ENCODE measurements at regions not wholly inside any gene's neighbourhood (a gene's known extent, or its start where the extent isn't known, plus 50 kb on each side); places are given as distances from the start of the nearest gene placed in this dataset.
A peak's percentile ranks its signal among the peaks of the same experiment; 100 is the strongest.

DNA sequence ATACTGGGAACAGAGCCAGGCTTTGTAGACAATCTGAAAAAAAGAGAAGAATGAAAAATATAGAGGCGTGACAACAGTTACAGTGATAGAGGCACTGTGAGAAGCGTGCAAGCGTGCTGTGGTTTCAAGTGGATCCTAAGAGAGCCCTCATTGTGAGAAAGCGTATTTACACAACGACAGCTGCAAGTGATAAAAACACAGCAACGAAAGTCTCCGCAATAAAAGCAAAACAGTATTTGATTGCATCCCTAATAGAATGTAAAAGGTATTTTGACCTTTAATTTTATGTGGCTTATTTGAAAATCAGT lies 642.7 kb upstream of the ARGLU1 start:
- intact Hi-C loops (cut with micrococcal nuclease): loop anchor here (1.0 kb wide), 3 partner anchors 163 to 945 kb away; no protein-coding TSS in a partner anchor
- Mint-ChIP-seq H3K9me3 (ENCODE audit: unreplicated experiment) (no peaks in the 10 kb centered on the region), H3K4me3 (ENCODE audit: unreplicated experiment) (no peak overlapping the region), H3K27me3 (ENCODE audit: insufficient read depth, unreplicated experiment) (peaks cover 22% of the 10 kb centered on the region), H3K36me3 (ENCODE audit: insufficient read depth, unreplicated experiment) (no peaks in the 10 kb centered on the region), H3K27ac (ENCODE audit: low read depth, unreplicated experiment) (no peak overlapping the region), H3K4me1 (ENCODE audit: insufficient read depth, unreplicated experiment) (peaks cover 5% of the 10 kb centered on the region)
- no peak for DNase-seq (ENCODE audit: unreplicated experiment)
- CTCF ChIA-PET: interaction anchor here (0.5 to 8.9 kb wide), 9 partner anchors 76 to 956 kb away, joined by 3 to 85 read pairs (median 3); no protein-coding TSS in a partner anchor
- no TSS peak for BruUV-seq (replicated peaks)
- POLR2A ChIA-PET: interaction anchor here (1.4 kb wide), 1 partner anchor 48 kb away, joined by 4 read pairs; no protein-coding TSS in a partner anchor
- TF ChIP-seq, protein P1, sequence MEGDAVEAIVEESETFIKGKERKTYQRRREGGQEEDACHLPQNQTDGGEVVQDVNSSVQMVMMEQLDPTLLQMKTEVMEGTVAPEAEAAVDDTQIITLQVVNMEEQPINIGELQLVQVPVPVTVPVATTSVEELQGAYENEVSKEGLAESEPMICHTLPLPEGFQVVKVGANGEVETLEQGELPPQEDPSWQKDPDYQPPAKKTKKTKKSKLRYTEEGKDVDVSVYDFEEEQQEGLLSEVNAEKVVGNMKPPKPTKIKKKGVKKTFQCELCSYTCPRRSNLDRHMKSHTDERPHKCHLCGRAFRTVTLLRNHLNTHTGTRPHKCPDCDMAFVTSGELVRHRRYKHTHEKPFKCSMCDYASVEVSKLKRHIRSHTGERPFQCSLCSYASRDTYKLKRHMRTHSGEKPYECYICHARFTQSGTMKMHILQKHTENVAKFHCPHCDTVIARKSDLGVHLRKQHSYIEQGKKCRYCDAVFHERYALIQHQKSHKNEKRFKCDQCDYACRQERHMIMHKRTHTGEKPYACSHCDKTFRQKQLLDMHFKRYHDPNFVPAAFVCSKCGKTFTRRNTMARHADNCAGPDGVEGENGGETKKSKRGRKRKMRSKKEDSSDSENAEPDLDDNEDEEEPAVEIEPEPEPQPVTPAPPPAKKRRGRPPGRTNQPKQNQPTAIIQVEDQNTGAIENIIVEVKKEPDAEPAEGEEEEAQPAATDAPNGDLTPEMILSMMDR (IDR thresholded peaks at IDR 0.05; ENCODE audit: unreplicated experiment): no peak

DNA sequence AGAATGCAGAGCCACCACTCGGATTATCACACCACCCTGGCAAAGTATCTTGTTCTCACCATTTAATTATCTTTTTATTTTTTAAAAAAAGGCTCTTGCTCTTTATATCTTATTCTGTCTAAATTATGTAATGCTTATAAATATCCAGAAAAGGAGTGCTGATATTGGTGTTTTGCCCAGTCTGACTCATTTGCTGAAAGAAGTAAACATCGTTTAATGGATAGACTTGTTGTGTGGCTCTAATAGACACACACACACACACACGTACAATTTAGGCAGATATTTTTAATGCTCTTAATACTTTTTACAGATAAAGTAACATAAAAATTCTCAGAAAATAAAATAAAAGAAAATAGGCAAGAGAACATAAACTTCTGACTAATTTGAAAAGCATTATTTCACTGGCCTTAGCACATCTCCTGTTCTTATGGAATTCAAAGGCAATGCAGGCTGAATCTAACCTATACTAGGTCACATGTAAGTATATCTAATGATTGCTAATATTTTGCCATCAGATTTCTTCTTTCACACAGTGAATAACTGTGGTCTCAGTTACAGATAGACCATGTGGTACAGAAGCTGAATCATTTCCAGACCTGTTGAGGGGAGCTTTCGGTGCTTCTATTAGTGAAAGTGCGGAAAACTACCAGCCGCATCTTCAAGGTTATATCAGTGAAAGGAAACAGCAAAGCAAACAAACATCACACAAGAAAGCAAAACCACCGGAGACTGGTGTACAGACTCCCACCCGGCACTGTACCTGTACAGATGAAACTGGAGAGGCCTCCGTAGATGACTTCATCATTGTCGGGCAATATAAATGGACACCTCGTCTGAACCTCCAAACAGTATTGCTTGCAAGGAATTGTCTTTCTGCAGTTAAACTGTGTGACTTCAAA lies 642.1 kb upstream of the ARGLU1 start:
- Mint-ChIP-seq H3K27me3 (ENCODE audit: insufficient read depth, unreplicated experiment) (peaks cover 28% of the 10 kb centered on the region), H3K4me3 (ENCODE audit: unreplicated experiment) (no peak overlapping the region), H3K9me3 (ENCODE audit: unreplicated experiment) (no peaks in the 10 kb centered on the region), H3K4me1 (ENCODE audit: insufficient read depth, unreplicated experiment) (peaks cover 9% of the 10 kb centered on the region), H3K27ac (ENCODE audit: low read depth, unreplicated experiment) (no peak overlapping the region), H3K36me3 (ENCODE audit: insufficient read depth, unreplicated experiment) (no peaks in the 10 kb centered on the region)
- POLR2A ChIA-PET: no interaction called here
- TF ChIP-seq, protein P1 (IDR thresholded peaks at IDR 0.05; ENCODE audit: unreplicated experiment): no peak
- DNase-seq (ENCODE audit: unreplicated experiment): peak; percentile 21
- CTCF ChIA-PET: interaction anchor here (0.6 to 8.9 kb wide), 9 partner anchors 294 to 1298 kb away, joined by 3 to 85 read pairs (median 4); no protein-coding TSS in a partner anchor
- intact Hi-C loops (cut with micrococcal nuclease): no loop called here
- BruUV-seq (replicated peaks): no TSS peak

GRCh38 chr13:107208889-107209288 lies 641.0 kb upstream of the ARGLU1 start:
- intact Hi-C loops (cut with micrococcal nuclease): no loop called here
- peaks cover 10% of the 10 kb centered on the region for H3K4me1 Mint-ChIP-seq (ENCODE audit: insufficient read depth, unreplicated experiment)
- no peak for DNase-seq (ENCODE audit: unreplicated experiment)
- H3K27ac Mint-ChIP-seq (ENCODE audit: low read depth, unreplicated experiment): no peak overlapping the region
- no peak overlapping the region for H3K4me3 Mint-ChIP-seq (ENCODE audit: unreplicated experiment)
- no peaks in the 10 kb centered on the region for H3K9me3 Mint-ChIP-seq (ENCODE audit: unreplicated experiment)
- TF ChIP-seq, protein P1 (IDR thresholded peaks at IDR 0.05; ENCODE audit: unreplicated experiment): no peak
- no peaks in the 10 kb centered on the region for H3K36me3 Mint-ChIP-seq (ENCODE audit: insufficient read depth, unreplicated experiment)
- peaks cover 30% of the 10 kb centered on the region for H3K27me3 Mint-ChIP-seq (ENCODE audit: insufficient read depth, unreplicated experiment)
- ChIA-PET CTCF (interaction anchor here (0.5 to 8.3 kb wide), 8 partner anchors 9 to 946 kb away, joined by 3 to 85 read pairs (median 4); no protein-coding TSS in a partner anchor), POLR2A (no interaction called here)
- BruUV-seq (replicated peaks): no TSS peak

- no peak overlapping the region for H3K27ac Mint-ChIP-seq (ENCODE audit: low read depth, unreplicated experiment)
- CTCF ChIA-PET: interaction anchor here (0.5 to 1.5 kb wide), 25 partner anchors 8 to 1434 kb away, joined by 3 to 9 read pairs (median 4); no protein-coding TSS in a partner anchor
- POLR2A ChIA-PET: interaction anchor here (0.6 kb wide), 1 partner anchor 92 kb away, joined by 3 read pairs; no protein-coding TSS in a partner anchor
- no peaks in the 10 kb centered on the region for H3K36me3 Mint-ChIP-seq (ENCODE audit: insufficient read depth, unreplicated experiment)
- no peaks in the 10 kb centered on the region for H3K9me3 Mint-ChIP-seq (ENCODE audit: unreplicated experiment)
- H3K27me3 Mint-ChIP-seq (ENCODE audit: insufficient read depth, unreplicated experiment): peaks cover 30% of the 10 kb centered on the region
- peak; percentile 61 for DNase-seq (ENCODE audit: unreplicated experiment)
- intact Hi-C loops (cut with micrococcal nuclease): no loop called here
- TF ChIP-seq, protein P1 (IDR thresholded peaks at IDR 0.05; ENCODE audit: unreplicated experiment): peak; percentile 93
- H3K4me1 Mint-ChIP-seq (ENCODE audit: insufficient read depth, unreplicated experiment): peaks cover 15% of the 10 kb centered on the region
- no peak overlapping the region for H3K4me3 Mint-ChIP-seq (ENCODE audit: unreplicated experiment)
- no TSS peak for BruUV-seq (replicated peaks)
These were observed 637.6 kb upstream of the ARGLU1 start for GRCh38 chr13:107205318-107206104.

Data from MCF 10A (cell line).